ENCODE measurements at regions not wholly inside any gene's neighbourhood (a gene's known extent, or its start where the extent isn't known, plus 50 kb on each side); places are given as distances from the start of the nearest gene placed in this dataset.

- TF ChIP-seq YY1 (tag by site-specific recombination; IDR thresholded peaks at IDR 0.05), result no peak
- TF ChIP-seq TCF7L2 (IDR thresholded peaks at IDR 0.05; ENCODE audit: borderline replicate concordance, low read depth, low read length), result no peak
- TF ChIP-seq ZNF518A (tag by site-specific recombination; conservative IDR thresholded peaks at IDR 0.05; ENCODE audit: low read depth), result no peak
- TF ChIP-seq KLF9 (tag by site-specific recombination; IDR thresholded peaks at IDR 0.05; ENCODE audit: low read depth), result no peak
- TF ChIP-seq ZBTB20 (tag by site-specific recombination; IDR thresholded peaks at IDR 0.05), result no peak
- no peak for TF ChIP-seq ZNF350 (tag by site-specific recombination; IDR thresholded peaks at IDR 0.05)
- TF ChIP-seq ZNF274 (IDR thresholded peaks at IDR 0.05; ENCODE audit: low read length), result no peak
- TF ChIP-seq ZNF274 (tag by site-specific recombination; IDR thresholded peaks at IDR 0.05; ENCODE audit: borderline replicate concordance), result no peak
- no peak for TF ChIP-seq CTCF (tag by site-specific recombination; IDR thresholded peaks at IDR 0.05)
These were observed 85.3 kb upstream of the FOXP4 start for GRCh38 chr6:41460742-41461336.
